DMS114 treated with DMSO at 0.1 percent for 48 hours (cell line): ENCODE measurements at regions not wholly inside any gene's neighbourhood (a gene's known extent, or its start where the extent isn't known, plus 50 kb on each side); places are given as distances from the start of the nearest gene placed in this dataset.

Source experiments
- DNase-seq: peaks from one replicate; lab custom pipeline; 2025; ENCODE audit not compliant: unreplicated experiment; lab: John Stamatoyannopoulos, UW

GRCh38 chr18:26745288-26746181 lies 120.0 kb downstream of the AQP4 start:
- no peak for DNase-seq

GRCh38 chr18:26741758-26742157 lies 123.7 kb downstream of the AQP4 start:
- DNase-seq: no peak

- DNase-seq: no peak
Observed at GRCh38 chr18:26741048-26741447, 124.5 kb downstream of the AQP4 start.

- DNase-seq: no peak
Observed at GRCh38 chr18:26740396-26740795, 125.1 kb downstream of the AQP4 start.

GRCh38 chr18:26738706-26739105 lies 126.8 kb downstream of the AQP4 start:
- DNase-seq: no peak

GRCh38 chr18:26736301-26736700 lies 129.2 kb downstream of the AQP4 start:
- no peak for DNase-seq

- no peak for DNase-seq
Observed at GRCh38 chr18:26734760-26735159, 130.7 kb downstream of the AQP4 start.

- DNase-seq: no peak
Observed at GRCh38 chr18:26729449-26729848, 136.1 kb downstream of the AQP4 start.

- no peak for DNase-seq
Observed at GRCh38 chr18:26729008-26729407, 136.5 kb downstream of the AQP4 start.

- DNase-seq: no peak
Observed at GRCh38 chr18:26723981-26724380, 141.5 kb downstream of the AQP4 start.

GRCh38 chr18:26722565-26722931 lies 143.0 kb downstream of the AQP4 start:
- no peak for DNase-seq

GRCh38 chr18:26721854-26722564 lies 143.5 kb downstream of the AQP4 start:
- no peak for DNase-seq

GRCh38 chr18:26719896-26720295 lies 145.6 kb downstream of the AQP4 start:
- DNase-seq: no peak

GRCh38 chr18:26717123-26717719 lies 148.3 kb downstream of the AQP4 start:
- DNase-seq: no peak

- DNase-seq: no peak
Observed at GRCh38 chr18:26714739-26715138, 150.8 kb downstream of the AQP4 start.

- no peak for DNase-seq
Observed at GRCh38 chr18:26711756-26712155, 153.8 kb downstream of the AQP4 start.

- DNase-seq: no peak
Observed at GRCh38 chr18:26710470-26711096, 154.9 kb downstream of the AQP4 start.

- DNase-seq: no peak
Observed at GRCh38 chr18:26709897-26710296, 155.6 kb downstream of the AQP4 start.

GRCh38 chr18:26708806-26709716 lies 156.4 kb downstream of the AQP4 start:
- DNase-seq: no peak

- DNase-seq: no peak
Observed at GRCh38 chr18:26706911-26707351, 158.6 kb downstream of the AQP4 start.
